Endodermal cell (in vitro differentiated cells): ENCODE measurements at regions not wholly inside any gene's neighbourhood (a gene's known extent, or its start where the extent isn't known, plus 50 kb on each side); places are given as distances from the start of the nearest gene placed in this dataset.

Source experiments
- DNase-seq: peaks from one replicate; pipeline ENCODE4 v3.0.0-alpha.2; 2017
- H3K27ac ChIP-seq: 2 replicates; pipeline ENCODE4 v1.5.1; 2013; ENCODE audit warnings: mild to moderate bottlenecking, low read depth, low read length, moderate library complexity
- H3K27me3 ChIP-seq: 2 replicates; pipeline ENCODE4 v1.6.1; 2013; ENCODE audit warnings: mild to moderate bottlenecking, low read length, moderate library complexity; ENCODE audit not compliant: insufficient read depth, control insufficient read depth, poor library complexity, severe bottlenecking
- H3K36me3 ChIP-seq: 2 replicates; pipeline ENCODE4 v1.7.0; 2013; ENCODE audit warnings: mild to moderate bottlenecking, low read length, moderate library complexity; ENCODE audit not compliant: control insufficient read depth, insufficient read depth
- H3K4me1 ChIP-seq: one replicate; pipeline ENCODE4 v1.7.0; 2013; ENCODE audit warnings: low read length; ENCODE audit not compliant: control insufficient read depth, insufficient read depth
- H3K4me3 ChIP-seq: 2 replicates; pipeline ENCODE4 v1.5.1; 2013; ENCODE audit warnings: mild to moderate bottlenecking, low read length, moderate library complexity
- H3K9ac ChIP-seq: 2 replicates; pipeline ENCODE4 v1.6.1; 2013; ENCODE audit warnings: mild to moderate bottlenecking, low read length, moderate library complexity; ENCODE audit not compliant: poor library complexity, severe bottlenecking; ENCODE audit errors: extremely low read depth
- H3K9me3 ChIP-seq: 2 replicates; pipeline ENCODE4 v1.6.1; 2013; ENCODE audit warnings: mild to moderate bottlenecking, low read length, moderate library complexity; ENCODE audit not compliant: control insufficient read depth
- H3K27ac Mint-ChIP-seq: 2 replicates; pipeline ENCODE4 v1.8.0; 2020; ENCODE audit warnings: mixed read lengths
- H3K27me3 Mint-ChIP-seq: 2 replicates; pipeline ENCODE4 v1.8.0; 2021; ENCODE audit warnings: mild to moderate bottlenecking, mixed read lengths; ENCODE audit not compliant: insufficient read depth
- H3K36me3 Mint-ChIP-seq: 2 replicates; pipeline ENCODE4 v1.8.0; 2020; ENCODE audit warnings: low read depth, mixed read lengths
- H3K4me1 Mint-ChIP-seq: 2 replicates; pipeline ENCODE4 v1.8.0; 2020; ENCODE audit warnings: mixed read lengths
- H3K4me3 Mint-ChIP-seq: 2 replicates; pipeline ENCODE4 v1.8.0; 2020; ENCODE audit warnings: mild to moderate bottlenecking, moderate library complexity, mixed read lengths
- H3K9me3 Mint-ChIP-seq: 2 replicates; pipeline ENCODE4 v1.8.0; 2020; ENCODE audit warnings: mild to moderate bottlenecking, mixed read lengths
- CTCF ChIP-seq: fragments of 200-600 bp; sonication (generic); conservative IDR thresholded peaks from 2 replicates; pipeline ENCODE4 v1.5.0; 2021; ENCODE audit warnings: antibody characterized with exemption, mild to moderate bottlenecking
- WGBS, 2 experiments: methylation state at CpG; one replicate each; pipeline versions ENCODE4 v1.1.5 to v1.1.7; 2013; ENCODE audit warnings: missing lambda C conversion rate in 2 of 2, mixed read lengths in 1 of 2; ENCODE audit not compliant: insufficient coverage in 1 of 2, insufficient read length in 1 of 2; 5-methylcytosine and 5-hydroxymethylcytosine counted together

GRCh38 chr20:50252701-50253100 is 62.1 kb downstream of the CEBPB start:
- H3K4me1 Mint-ChIP-seq = peaks cover 6% of the 10 kb centered on the region
- H3K9ac ChIP-seq = no peak overlapping the region
- no peak overlapping the region for H3K4me3 Mint-ChIP-seq
- WGBS, 2 experiments = 86 to 92% methylated on average over 7 of the region's 7 CpGs
- no peaks in the 10 kb centered on the region for H3K36me3 Mint-ChIP-seq
- no peak overlapping the region for H3K27ac ChIP-seq
- H3K36me3 ChIP-seq = no peaks in the 10 kb centered on the region
- no peak overlapping the region for H3K27ac Mint-ChIP-seq
- no peak for DNase-seq
- H3K4me1 ChIP-seq = no peaks in the 10 kb centered on the region
- TF ChIP-seq CTCF = no peak
- H3K4me3 ChIP-seq = no peak overlapping the region
- no peaks in the 10 kb centered on the region for H3K27me3 ChIP-seq
- no peaks in the 10 kb centered on the region for H3K9me3 ChIP-seq
- peaks cover 2% of the 10 kb centered on the region for H3K27me3 Mint-ChIP-seq
- no peaks in the 10 kb centered on the region for H3K9me3 Mint-ChIP-seq

- Mint-ChIP-seq H3K27me3 (no peaks in the 10 kb centered on the region), H3K27ac (no peak overlapping the region), H3K4me3 (no peak overlapping the region), H3K4me1 (peaks cover 6% of the 10 kb centered on the region), H3K9me3 (no peaks in the 10 kb centered on the region), H3K36me3 (no peaks in the 10 kb centered on the region)
- Histone ChIP-seq H3K27ac (no peak overlapping the region), H3K27me3 (no peaks in the 10 kb centered on the region), H3K4me1 (no peaks in the 10 kb centered on the region), H3K9me3 (no peaks in the 10 kb centered on the region), H3K36me3 (no peaks in the 10 kb centered on the region), H3K4me3 (no peak overlapping the region), H3K9ac (no peak overlapping the region)
- TF ChIP-seq CTCF = no peak
- 88 to 93% methylated on average over 9 to 10 of the region's 10 CpGs for WGBS, 2 experiments
- DNase-seq = no peak
These were observed 62.5 kb downstream of the CEBPB start for GRCh38 chr20:50253101-50253500.

- no peaks in the 10 kb centered on the region for H3K4me1 ChIP-seq
- WGBS, 2 experiments = 93 to 94% methylated on average over 9 to 11 of the region's 11 CpGs
- no peaks in the 10 kb centered on the region for H3K9me3 ChIP-seq
- Mint-ChIP-seq H3K4me1 (peaks cover 6% of the 10 kb centered on the region), H3K27me3 (no peaks in the 10 kb centered on the region), H3K36me3 (no peaks in the 10 kb centered on the region), H3K27ac (no peak overlapping the region), H3K9me3 (no peaks in the 10 kb centered on the region), H3K4me3 (no peak overlapping the region)
- H3K36me3 ChIP-seq = no peaks in the 10 kb centered on the region
- no peak overlapping the region for H3K27ac ChIP-seq
- H3K27me3 ChIP-seq = no peaks in the 10 kb centered on the region
- H3K9ac ChIP-seq = no peak overlapping the region
- H3K4me3 ChIP-seq = no peak overlapping the region
- DNase-seq = no peak
- peak; percentile 26 for TF ChIP-seq CTCF
These were observed 63.9 kb downstream of the CEBPB start for GRCh38 chr20:50254466-50255079.
